ENCODE measurements at regions not wholly inside any gene's neighbourhood (a gene's known extent, or its start where the extent isn't known, plus 50 kb on each side); places are given as distances from the start of the nearest gene placed in this dataset.
A peak's percentile ranks its signal among the peaks of the same experiment; 100 is the strongest.
"Not testable (repeated sequence)": the region's sequence is repeated elsewhere in the genome, so short reads cannot be mapped to it uniquely, and the experiment has no call there.

DNA sequence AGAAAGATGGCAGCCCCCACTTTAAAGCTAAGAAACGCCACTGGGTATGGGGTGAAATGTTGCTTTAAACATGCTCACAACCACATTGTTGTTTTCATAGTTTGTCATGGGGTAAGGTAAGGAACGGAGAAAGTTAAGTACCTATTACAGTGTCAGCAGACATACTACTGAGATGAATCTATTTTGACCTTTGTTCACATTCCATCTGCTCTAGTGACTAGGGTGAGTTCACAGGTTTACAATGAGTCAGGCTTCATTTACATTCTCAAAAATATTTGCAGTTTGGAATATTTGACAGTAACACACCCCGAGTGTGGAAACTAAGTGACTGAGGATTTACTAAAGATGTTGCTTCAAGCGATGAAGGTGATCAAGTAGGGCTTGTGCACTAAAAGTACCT, 428.7 kb upstream of the ACVR2A start:
- DNase-seq (ENCODE audit: low read depth) = no peak

DNA sequence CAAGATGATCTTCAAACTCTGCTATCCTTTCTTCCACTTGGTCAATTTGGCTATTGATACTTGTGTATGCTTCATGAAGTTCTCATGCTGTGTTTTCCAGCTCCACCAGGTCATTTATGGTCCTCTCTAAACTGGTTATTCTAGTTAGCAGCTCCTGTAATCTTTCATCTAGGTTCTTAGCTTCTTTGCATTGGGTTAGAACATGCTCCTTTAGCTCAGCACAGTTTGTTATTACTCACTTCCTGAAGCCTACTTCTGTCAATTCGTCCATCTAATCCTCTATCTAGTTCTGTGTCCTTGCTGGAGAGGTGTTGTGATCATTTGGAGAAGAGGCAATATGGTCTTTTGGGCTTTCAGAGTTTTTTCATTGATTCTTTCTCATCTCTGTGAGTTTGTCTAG, 430.2 kb upstream of the ACVR2A start:
- not testable (repeated sequence) for DNase-seq (ENCODE audit: low read depth)

DNA sequence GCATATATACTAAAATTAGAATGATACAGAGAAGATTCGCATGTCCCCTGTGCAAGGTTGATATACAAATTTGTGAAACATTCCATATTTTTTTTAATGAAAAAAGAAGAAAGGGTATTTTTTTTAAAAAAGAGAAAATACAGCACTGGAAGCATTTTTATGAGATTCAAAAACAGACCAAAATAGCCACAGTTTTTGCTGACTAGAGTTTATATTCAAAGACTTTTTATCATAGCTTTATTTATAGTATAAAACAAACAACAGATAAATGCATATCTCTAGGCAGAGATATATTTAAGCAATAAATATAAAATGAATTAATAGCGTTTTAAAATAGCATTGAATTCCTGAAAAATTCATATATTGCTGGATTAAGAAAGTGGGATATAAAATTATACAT, 436.5 kb upstream of the ACVR2A start:
- DNase-seq (ENCODE audit: low read depth) = no peak

DNA sequence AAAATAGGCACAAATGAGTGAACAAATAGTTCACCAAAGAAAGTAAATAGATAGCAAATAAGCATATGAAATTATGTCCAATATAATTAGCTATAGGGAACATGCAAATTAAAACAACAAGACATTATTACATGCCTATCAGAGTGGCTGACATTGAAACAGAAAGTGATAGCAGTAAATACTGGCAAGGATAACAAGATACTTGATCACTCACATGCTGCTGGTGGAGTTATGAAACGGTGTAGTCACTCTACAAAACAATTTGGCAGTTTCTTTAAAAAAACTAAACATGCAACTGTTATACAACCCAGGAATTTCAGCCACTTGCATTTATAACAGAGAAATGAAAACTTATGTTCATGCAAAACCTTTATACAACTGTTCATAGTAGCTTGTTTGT, 439.2 kb upstream of the ACVR2A start:
- DNase-seq (ENCODE audit: low read depth) = no peak

DNA sequence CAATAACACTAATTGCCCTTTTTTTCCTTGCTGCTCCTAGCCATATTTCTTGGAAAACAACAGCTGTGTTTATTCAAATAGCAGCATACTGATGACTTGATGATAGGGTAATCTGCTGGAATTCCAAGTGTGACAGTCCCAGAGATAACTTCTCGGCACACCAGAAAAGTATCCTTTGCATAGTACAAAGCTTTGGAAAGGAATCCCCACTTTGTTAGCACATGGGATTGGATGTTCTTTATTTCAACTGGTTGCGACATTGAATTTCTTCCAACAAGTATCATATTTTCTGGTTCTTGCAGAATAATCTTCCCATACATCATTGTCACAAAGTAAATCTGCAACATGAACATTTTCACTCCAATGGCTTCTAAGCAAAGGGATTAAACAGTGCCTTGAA, 445.8 kb upstream of the ACVR2A start:
- no peak for DNase-seq (ENCODE audit: low read depth)

DNA sequence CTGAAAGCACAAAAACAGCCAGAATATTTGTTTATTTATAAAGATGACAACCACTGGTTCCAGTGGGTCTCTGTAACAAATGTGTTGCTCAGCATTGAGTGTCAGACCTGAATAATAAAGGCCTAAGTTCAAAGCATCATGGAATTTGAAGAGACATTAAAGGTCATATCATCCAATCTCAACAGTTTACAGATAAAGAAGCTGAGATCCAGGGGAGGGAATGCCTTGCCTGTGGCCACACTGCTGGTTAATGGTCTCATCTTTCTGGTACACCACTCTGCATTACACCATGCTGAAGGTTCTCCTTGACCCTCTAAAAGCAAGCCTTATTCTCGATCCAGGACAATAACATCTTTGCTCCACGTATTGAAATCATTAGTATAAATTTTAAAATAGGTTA, 446.5 kb upstream of the ACVR2A start:
- no peak for DNase-seq (ENCODE audit: low read depth)

DNA sequence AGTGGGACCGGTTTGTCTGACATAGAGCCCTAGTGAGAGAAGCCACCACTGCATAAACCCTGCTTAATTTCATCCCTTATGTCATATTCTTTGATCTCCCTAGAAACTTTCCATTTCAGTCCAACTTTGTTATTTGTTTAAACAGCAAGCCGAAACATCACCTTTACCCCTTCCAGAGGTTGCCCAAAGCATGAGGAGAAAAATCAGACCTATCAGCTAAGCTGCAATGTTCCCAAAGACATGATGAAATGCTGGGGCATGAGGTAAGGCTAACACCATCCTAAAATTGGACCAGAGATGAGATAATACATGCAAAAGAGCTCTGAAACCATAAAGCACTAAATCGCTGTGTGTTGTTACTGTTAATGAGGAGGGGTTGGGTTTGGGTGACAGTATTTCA, 447.9 kb upstream of the ACVR2A start:
- no peak for DNase-seq (ENCODE audit: low read depth)

DNA sequence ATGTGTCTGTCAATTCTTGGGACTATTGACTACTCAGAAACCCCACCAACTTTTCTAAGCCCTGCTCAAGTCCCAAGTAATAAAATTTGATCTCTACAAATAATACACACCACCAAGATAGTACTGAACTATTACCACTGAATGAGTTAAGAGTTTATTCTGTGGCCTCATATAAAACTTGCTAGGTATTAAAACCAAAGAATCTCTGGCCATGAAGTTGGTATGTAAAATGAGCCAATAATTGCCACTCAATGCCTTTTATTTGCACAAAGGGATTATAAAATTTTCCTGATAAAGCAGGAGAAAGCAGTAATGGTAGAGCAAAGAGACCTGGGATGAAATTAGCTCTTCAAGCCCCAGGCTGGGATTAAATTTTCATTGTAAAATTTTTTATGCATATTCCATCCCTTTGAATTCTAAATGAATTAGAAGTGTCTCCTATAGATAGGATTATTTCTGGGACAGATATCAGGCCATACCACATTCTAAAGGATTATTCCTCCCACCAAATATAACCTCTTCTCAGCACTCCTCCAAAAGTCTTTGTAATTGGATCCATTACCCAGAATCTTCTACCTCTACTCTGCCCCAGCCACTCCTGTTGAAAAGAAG, 450.5 kb upstream of the ACVR2A start:
- DNase-seq (ENCODE audit: low read depth) = no peak

DNA sequence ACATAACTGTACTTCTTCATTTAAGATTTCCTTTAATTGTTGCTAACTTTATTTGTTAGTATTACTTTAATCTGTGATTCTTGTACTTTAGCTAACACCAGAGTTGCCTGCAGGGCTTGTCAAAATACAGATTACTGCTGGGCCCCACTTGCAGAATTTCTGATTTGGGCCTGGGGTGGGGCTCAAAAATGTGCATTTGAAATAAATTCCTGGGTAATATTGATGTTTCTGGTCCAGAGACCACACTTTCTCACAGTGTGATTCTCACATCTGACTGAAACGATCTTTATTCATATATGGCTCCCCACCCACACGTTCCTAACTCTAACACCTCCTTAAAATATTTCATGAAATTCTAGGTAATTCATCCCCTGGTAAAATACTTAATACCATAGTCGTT, 452.6 kb upstream of the ACVR2A start:
- no peak for DNase-seq (ENCODE audit: low read depth)

DNA sequence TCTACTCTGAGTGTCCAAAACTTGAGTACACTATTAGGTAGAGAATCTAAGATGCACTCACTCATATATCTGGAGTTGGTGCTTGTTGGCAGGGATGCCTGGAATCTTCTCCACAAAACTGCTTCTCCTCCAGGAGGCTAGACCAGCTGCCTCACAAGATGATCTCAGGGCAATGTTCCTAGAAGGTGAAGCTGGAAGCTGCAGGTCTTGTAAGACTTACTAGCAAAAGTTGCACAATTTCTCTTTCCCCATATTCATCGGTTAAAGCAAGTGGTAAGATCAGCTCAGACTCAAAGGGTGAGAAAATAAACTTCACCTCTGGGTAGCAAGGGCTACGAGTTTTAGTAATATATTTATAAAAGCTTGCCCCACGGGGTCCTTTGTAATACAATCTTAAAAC, 454.4 kb upstream of the ACVR2A start:
- no peak for DNase-seq (ENCODE audit: low read depth)

DNA sequence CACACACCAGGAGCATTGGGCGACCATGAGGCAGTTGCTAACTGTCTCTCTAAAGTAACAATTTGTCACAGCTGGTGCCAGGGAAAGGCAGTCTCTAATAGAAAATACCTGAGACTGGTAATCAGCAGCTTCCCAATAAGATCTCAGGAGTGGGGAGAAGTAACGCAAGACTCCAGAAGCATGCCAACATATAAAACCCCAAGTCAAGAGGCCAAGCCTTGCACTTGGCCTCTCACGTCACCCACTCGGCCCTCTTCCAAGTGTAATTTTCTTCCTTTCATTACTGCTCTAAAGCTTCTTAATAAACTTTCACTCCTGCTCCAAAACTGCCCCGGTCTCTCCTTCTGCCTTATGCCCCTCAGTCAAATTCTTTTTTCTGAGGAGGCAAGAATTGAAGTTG, 455.6 kb upstream of the ACVR2A start:
- no peak for DNase-seq (ENCODE audit: low read depth)

DNA sequence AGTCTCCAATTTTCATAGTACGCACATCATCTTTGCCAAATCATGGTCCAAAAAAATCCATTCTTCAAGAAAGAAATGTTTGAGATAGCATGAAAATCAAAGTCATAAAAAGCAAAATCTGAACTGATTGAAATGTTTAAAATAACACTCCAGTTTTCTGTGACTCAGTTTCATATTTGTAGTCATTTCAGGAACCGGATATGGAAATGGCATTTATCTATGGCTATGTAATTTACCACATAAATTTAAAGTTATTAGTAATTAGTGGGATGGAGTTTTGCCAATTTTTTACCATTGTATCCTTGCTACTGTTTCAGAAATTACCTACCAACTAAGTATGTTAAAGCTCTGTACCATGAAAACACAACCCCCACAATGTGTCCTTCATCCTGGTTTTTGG, 456.6 kb upstream of the ACVR2A start:
- no peak for DNase-seq (ENCODE audit: low read depth)

DNA sequence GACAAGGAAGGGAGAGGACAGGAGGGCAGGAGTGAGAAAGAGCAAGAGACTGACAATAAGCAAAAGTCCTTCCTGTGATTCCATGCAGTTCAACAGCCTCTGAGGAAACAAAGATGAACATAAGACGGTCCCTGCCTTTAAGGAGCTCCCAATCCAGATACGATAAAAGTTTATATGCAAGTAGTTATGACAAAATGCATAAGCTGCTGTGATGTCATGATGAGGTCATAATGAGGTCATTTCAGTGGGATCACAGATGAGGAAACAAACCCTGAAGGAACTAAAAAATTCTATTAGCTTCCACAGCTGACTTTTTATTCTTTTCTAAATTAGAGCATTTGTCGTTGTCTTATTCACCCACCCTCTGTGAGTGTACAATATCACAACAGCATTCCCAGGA, 458.5 kb upstream of the ACVR2A start:
- DNase-seq (ENCODE audit: low read depth) = no peak

DNA sequence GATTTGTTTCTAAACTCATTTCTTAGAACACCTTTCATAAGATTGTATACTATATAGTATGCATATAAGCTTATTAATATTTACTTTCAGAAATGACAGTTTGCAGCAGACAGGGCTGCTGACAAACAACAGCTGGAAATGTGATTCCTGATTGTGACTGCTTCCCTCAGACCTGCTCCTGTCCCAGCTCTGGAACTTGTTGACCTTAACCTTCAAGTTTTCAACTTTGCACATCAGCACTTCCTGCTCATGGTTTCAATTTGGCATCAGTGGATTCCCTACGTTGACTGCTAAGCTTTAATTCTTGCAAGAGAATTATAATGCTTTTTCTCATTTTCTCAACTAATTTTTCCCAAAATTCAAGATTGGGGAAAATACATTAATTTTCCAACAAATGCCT, 459.2 kb upstream of the ACVR2A start:
- no peak for DNase-seq (ENCODE audit: low read depth)

DNA sequence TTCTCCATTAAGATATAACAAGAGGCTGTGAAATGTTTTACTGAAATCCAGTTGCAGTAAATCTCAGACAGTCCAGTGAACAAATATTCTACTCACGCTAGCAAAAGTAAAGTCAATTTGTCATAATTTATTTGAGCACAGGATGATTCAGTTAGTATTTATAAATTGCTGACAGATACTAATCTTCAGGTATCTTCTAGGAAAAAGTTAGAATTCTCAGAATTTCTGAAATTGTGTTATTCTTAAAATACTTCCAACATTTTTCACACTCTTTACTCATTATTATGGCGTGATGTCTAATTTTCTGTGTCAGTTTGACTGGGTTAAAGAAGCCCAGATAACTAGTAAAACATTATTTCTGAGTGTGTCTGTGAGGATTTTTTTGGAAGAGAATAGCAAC, 460.2 kb upstream of the ACVR2A start:
- DNase-seq (ENCODE audit: low read depth) = no peak

DNA sequence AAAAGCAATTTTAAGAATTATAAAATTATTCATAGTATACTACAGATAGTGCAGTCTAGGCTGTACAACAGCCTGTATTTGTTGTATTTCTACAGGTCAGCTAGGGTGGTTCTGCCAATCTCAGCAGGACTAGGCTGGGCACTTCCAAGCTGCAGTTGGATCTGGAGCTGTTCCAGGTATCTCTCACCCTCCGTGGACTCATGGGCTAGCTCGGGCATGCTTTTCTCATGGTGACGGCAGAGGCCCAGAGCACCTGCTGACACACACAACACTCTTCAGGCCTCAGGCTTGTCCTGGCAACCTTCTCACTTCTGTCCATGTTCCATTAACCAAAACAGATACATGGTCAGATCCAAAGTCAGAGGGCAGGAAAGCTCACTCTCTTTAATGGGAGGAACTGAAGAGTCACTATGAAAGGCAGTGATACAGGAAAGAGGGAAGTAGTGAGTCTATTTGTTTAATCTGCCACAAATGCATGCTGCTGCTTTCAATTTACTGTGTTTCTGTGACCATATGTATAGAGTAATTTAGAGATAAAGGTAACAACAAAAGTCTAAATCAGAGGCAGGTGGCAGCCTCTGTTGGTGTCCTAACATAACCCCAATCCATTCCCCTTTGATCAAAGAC, 462.4 kb upstream of the ACVR2A start:
- no peak for DNase-seq (ENCODE audit: low read depth)

DNA sequence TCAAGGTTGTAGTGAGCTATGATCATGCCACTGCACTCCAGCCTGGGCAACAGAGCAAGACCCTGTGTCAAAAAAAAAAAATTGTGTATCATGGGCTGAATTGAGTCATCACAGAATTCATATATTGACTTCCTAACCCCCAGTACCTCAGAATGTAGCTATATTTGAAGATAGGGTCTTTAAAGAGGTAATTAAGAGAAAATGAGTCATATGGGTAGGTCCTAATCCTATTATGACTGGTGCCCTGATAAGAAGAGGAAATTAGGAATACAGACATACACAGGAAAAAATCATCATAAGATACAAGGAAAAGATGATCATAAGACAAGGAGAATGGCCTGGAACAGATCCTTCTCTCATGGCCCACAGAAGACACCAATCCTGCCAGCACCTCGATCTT, 466.4 kb upstream of the ACVR2A start:
- no peak for DNase-seq (ENCODE audit: low read depth)

DNA sequence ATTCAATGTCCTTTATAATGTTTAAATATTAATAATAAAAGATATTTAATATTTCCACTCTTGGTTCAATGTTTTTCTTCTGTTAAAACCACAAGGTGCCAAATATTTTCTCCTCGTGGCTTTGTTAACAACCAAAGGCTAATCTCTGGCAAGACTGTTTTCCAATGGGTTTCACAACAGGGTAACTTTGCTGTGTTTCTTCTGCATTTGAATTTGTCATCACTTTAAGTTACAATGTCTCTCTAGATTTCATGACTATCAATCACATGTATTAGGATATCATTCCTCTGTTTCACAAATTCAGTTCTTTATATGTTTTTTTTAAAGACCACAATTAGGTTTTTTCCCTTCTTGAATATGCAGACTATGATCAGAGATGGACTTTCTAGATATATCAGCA, 469.8 kb upstream of the ACVR2A start:
- DNase-seq (ENCODE audit: low read depth) = no peak

DNA sequence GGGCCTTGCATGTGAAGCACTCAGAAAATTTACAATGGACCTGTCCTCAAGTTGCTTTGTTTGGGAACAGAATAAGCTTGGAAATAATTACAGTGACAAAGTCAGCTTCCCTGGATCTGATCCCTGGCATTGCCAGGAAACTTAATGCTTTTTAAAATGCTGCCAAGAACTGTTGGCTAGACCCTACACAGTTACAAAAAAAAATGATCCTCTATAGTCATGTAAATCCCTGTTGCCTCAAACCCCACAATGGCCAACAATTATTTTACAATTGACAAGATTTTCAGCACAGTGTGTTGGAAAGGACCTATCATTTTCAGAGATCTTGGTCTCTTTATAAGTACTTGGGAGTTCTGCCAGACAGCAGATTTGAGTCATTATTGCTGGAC, 470.4 kb upstream of the ACVR2A start:
- peak; percentile 21 for DNase-seq (ENCODE audit: low read depth)

DNA sequence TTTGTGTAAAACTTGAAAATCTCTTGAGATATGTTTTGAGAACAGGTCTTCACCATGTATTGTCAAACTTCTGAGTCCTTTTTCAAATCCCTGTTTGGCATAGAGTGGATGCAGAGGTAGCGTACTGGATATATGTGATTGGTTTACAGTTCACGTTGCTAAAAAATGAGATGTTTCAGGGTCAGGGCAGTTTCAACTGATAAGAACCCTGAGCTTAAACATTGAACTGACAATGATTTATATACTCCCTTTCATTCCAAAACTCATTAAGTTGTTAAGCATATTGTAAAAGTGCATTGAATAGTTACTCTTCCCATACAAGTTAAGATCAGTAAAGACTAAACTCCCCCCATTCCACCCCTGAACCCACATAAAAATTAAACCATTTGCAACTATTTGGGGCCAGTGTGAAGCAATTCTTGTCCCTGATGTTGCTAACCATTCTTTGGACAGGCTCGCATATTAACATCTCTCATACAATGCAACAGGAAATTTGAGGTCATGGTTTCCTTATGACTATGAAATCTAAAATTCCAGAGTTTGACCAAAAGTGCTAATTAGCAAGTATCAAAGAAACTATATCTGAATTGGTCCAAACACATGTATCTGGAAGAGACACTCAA, 470.9 kb upstream of the ACVR2A start:
- no peak for DNase-seq (ENCODE audit: low read depth)

DNA sequence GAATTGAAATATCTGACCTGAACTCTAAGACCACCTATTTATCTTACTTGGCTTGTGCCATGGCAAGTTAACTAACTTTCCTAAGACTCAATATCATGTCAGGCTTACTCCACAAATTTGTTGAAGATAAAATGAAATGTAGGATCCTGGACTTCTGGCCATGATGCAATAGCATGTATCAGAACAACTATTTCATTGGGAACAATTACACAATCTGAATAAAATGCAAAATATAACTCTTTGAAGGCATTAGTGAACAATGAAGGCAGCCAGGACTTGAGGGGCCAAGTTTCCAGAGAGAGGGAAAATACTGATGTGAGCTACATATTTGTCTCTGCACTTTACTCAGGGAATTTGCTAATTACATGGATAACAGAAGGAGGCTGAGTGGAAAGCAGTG, 476.5 kb upstream of the ACVR2A start:
- no peak for DNase-seq (ENCODE audit: low read depth)

DNA sequence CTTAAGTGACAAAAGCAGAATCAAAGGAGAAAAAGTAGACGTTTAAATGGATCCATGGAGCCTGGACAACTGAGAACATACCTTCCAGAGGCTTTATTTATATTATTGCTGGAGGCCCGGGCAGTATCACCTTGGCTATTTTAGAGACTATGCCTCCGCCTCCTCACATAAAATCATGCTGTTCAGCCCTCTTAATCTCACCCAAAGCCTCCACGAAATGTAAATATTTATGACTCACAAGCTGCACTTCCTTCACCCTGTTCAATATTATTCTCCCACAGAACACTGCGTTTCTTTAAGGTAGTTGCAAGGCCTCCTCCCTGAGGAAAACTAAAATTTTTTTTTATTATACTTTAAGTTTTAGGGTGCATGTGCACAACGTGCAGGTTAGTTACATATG, 478.6 kb upstream of the ACVR2A start:
- no peak for DNase-seq (ENCODE audit: low read depth)

DNA sequence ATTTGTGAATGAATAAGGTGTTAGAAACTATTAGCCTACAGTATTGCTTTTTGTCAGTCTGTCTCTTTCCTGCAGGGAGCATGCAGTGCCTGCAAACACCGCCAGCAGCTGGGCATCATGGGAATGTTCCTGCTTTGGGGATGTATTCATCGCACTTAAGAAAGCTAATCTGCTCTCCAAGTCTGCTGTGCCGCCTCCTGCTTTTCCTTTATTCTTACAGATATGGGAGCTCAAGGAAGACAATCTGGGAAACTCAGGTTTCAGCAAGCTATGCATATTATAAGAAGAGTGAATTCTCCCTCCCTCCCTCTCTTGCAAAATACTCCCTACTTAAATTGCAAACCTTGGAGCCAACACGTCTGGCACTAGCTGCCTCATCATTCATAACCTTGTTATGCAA, 479.2 kb upstream of the ACVR2A start:
- no peak for DNase-seq (ENCODE audit: low read depth)

DNA sequence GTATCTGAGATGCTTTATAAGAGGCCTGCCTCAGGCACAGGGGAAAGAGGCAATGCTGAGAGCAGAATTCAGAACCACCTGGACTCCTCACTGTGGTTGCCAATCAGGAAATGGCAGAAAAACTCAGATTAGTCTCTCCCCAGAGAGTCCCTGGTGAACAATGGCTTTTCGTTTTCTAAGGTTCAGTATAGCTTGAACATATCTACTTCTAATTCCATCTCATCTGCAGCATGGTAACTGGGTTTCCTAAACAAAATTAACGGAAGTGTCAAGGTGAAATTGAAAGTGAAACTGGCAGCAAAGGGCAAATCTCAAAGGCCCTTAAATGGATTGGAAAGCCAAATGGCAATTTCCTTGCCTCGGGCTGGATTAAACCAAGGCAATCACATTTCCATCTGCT, 480.2 kb upstream of the ACVR2A start:
- DNase-seq (ENCODE audit: low read depth) = no peak
